HG02981 (cell line): ENCODE measurements at regions not wholly inside any gene's neighbourhood (a gene's known extent, or its start where the extent isn't known, plus 50 kb on each side); places are given as distances from the start of the nearest gene placed in this dataset.

ENCODE experiments used
- ATAC-seq: cut with Tn5 transposase; IDR thresholded peaks from one replicate; pipeline ENCODE4 v1.9.1; 2021; ENCODE audit warnings: mild to moderate bottlenecking, moderate library complexity; ENCODE audit not compliant: unreplicated experiment

DNA sequence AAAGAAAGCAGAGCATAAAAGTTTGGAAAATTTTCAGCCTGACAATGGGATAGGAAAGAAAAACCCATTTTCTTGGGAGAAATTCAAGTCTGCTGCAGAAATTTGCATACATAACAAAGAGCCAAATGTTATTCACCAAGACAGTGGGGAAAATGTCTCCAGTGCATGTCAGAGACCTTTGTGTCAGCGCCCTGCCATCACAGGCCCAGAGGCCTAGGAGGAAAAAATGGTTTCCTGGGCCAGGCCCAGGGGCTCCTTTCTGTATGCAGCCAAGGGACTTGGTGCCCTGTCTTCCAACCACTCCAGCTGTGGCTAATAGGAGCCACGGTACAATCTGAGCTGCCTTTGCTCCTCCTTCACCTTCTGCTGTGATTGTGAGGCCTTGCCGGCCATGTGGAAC lies 189.1 kb upstream of the PITRM1 start:
- ATAC-seq: no peak

- no peak for ATAC-seq
These were observed 185.2 kb upstream of the PITRM1 start for GRCh38 chr10:3357737-3358136.

GRCh38 chr10:3355536-3355935 lies 183.0 kb upstream of the PITRM1 start:
- ATAC-seq: no peak

DNA sequence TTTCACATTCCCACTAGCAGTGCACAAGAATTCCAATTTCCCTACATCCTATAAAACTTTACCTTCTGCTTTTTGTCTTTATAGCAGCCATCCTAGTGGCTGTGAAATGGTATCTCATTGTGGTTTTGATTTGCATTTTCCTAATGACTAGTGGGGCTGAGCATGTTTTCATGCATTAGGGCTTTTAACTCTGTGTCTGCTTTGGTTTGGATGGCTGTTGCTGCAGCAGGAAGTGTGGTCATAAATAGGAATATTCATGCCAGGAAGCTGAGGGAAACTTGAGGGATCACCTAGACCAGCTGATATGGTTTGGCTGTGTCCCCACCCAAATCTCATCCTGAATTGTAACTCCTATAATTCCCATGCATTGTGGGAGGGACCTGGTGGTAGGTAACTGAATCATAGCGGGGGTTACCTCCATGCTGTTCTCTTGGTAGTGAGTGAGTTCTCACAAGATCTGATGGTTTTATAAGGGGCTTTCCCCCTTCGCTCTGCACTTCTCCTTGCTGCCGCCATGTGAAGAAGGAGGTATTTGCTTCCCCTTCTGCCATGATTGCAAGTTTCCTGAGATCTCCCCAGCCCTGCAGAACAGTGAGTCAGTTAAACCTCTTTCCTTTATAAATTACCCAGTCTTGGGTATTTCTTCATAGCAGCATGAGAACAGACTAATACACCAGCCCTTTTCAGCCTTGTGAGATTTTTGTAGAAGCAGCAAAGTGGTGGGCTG lies 181.8 kb upstream of the PITRM1 start:
- ATAC-seq: no peak

GRCh38 chr10:3353235-3353634 lies 180.7 kb upstream of the PITRM1 start:
- ATAC-seq: no peak

GRCh38 chr10:3350617-3351258 lies 178.2 kb upstream of the PITRM1 start:
- ATAC-seq: no peak

- ATAC-seq: no peak
These were observed 177.6 kb upstream of the PITRM1 start for GRCh38 chr10:3350205-3350604.

- ATAC-seq: no peak
These were observed 176.0 kb upstream of the PITRM1 start for GRCh38 chr10:3348564-3348963.

GRCh38 chr10:3347413-3348182 lies 175.0 kb upstream of the PITRM1 start:
- no peak for ATAC-seq

DNA sequence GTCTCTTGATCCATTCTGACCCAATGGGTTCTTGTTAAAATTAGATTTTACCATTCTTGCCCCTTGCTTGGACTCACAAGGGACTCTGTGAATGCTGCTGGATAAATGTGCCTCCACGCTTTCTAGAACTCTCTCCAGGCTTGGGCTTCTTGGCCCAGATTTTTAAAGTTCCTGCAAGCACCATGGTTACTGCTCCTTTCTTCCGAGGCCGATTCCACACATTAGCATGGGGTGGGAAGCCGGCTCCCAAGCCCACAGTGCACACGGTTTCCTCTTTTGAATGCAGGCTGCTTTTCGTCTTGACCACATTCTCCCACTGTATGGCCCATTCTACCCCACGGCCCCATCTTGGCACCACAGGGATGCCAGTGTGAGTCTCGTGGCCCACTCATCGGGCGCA lies 174.3 kb upstream of the PITRM1 start:
- ATAC-seq: no peak

- ATAC-seq: no peak
These were observed 170.2 kb upstream of the PITRM1 start for GRCh38 chr10:3342771-3343170.

- no peak for ATAC-seq
These were observed 167.6 kb upstream of the PITRM1 start for GRCh38 chr10:3340127-3340730.

- no peak for ATAC-seq
These were observed 167.0 kb upstream of the PITRM1 start for GRCh38 chr10:3339531-3339950.

- no peak for ATAC-seq
These were observed 166.5 kb upstream of the PITRM1 start for GRCh38 chr10:3339121-3339520.

DNA sequence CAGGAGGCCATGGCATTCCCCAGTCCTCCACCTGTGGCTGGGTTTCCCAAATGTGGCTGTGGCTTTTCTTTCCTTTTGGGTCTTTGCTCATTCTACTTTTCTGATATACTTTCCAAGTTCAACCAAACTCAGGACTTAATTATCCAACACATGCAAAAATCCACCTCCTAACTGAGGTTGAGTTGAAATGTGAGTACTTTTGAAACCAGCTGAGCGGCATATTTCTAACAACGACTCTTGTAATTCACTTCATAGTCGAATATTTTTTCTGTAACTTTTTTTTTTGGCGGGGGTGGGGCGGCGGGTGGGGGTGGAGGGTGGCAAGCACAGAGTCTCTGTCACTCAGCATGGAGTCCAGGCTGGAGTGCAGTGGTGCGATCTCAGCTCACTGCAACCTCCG lies 165.2 kb upstream of the PITRM1 start:
- ATAC-seq: no peak

DNA sequence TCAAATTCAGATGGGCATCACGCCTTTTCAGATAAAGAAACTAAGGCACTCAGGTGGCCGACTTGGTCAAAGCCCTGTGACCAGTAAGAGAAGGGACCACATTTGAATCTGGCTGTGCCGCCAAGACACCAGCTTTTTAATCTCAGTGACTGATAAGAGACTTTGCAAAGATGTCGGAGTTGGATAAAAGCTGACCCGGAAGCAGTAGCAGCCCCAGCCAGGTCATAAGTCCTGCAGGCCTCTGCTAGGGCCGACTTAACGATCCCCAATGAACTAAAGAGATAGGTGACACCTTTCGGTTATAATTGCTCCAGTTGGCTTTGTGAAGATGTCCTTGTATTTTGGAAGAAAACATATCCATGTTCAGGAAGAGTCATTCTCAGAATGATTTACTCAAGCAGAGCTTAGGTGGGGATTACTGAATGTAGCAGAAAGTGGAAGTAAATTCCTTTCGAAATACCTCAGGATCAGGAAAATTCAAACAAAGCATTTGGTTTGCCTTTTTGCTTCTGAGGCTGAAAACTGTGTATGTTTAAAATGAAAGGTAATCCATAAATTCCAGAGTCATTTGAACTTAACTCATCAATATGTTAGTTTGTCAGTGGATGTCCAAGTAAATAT lies 164.2 kb upstream of the PITRM1 start:
- no peak for ATAC-seq

DNA sequence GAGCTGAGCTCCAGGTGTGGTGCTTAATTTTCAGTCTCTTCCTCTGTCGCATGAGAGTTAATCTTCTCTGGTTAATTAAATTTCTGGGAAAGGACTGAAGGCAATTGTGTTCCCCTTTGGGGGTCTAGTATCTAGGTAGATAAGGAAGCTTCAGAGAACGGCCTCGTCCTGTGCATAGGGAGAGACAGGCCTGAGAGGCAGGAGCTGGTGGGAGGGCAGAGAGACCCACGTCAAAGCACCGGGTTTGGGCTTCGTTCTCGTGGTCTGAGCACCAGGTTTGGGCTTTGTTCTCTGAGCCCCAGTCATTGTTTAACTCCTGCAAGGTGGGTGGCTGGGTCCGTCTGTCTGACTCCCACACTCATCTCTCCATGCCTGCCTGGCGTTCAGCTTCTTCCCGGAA lies 160.8 kb upstream of the PITRM1 start:
- ATAC-seq: no peak

GRCh38 chr10:3331690-3332230 lies 159.2 kb upstream of the PITRM1 start:
- ATAC-seq: no peak

DNA sequence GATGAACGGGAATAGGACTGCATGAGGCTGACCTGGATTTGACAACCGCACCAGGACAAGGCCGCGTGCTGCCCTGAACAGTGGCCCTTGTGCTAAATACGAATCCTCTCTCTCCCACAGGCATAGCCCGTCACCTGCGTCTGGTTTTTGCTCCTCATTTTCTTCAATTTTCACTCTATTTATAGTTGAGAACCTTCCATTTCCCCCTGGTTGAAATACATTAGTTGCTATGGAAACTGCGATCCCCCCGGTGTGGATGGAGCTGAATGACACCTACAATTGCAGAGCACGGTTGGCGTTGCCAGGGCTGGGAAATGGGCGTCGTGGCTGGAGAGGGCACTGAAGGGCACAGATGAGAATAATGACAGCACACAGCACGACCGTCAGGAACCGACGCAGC lies 158.6 kb upstream of the PITRM1 start:
- no peak for ATAC-seq

GRCh38 chr10:3330663-3331062 lies 158.1 kb upstream of the PITRM1 start:
- ATAC-seq: no peak
